ENCODE measurements at regions not wholly inside any gene's neighbourhood (a gene's known extent, or its start where the extent isn't known, plus 50 kb on each side); places are given as distances from the start of the nearest gene placed in this dataset.
A peak's percentile ranks its signal among the peaks of the same experiment; 100 is the strongest.

DNA sequence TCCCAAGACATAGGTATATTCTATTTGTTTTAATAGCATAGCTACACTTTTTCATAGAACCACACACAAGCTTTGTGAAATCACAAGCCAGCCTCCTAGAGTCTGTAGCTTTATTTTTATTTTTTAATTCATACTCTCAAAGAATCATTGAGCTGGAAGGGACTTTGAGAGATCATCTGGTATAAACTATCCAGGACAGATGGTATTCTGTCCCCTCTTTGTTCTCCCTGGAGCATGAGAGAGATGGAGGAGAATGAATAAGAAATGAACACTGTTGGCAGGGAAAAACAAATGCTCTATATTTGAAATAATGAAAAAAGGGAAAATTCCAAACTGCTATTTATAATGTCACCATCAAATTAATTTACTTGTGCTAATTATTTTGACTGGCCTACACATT is 338.7 kb upstream of the IL12A start:
- Mint-ChIP-seq H3K27me3 (peaks cover 13% of the 10 kb centered on the region), H3K4me3 (no peak overlapping the region), H3K4me1 (ENCODE audit: unreplicated experiment) (no peaks in the 10 kb centered on the region), H3K27ac (no peak overlapping the region), H3K9me3 (no peaks in the 10 kb centered on the region), H3K36me3 (no peaks in the 10 kb centered on the region)
- DNase-seq (ENCODE audit: extremely low spot score, unreplicated experiment): no peak
- TF ChIP-seq, protein P1, sequence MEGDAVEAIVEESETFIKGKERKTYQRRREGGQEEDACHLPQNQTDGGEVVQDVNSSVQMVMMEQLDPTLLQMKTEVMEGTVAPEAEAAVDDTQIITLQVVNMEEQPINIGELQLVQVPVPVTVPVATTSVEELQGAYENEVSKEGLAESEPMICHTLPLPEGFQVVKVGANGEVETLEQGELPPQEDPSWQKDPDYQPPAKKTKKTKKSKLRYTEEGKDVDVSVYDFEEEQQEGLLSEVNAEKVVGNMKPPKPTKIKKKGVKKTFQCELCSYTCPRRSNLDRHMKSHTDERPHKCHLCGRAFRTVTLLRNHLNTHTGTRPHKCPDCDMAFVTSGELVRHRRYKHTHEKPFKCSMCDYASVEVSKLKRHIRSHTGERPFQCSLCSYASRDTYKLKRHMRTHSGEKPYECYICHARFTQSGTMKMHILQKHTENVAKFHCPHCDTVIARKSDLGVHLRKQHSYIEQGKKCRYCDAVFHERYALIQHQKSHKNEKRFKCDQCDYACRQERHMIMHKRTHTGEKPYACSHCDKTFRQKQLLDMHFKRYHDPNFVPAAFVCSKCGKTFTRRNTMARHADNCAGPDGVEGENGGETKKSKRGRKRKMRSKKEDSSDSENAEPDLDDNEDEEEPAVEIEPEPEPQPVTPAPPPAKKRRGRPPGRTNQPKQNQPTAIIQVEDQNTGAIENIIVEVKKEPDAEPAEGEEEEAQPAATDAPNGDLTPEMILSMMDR (conservative IDR thresholded peaks at IDR 0.05): no peak

DNA sequence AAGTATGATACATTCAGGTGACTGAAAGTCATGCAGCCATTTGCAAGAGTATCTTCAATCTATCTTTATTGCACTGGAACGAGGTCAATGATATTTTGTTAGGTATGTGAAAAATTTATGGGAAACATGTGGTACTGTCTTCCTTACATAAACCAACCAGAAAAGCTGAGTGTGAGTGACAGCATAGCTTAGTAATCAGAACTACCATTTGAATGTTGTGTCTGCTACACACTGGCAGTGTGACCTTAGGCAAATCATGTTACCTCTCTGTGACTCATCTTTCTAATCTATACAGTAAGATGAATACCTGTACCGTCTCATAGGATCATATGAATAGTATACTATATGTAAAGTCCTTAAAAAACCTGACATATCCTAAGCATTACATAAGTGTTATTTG is 337.9 kb upstream of the IL12A start:
- no peaks in the 10 kb centered on the region for H3K36me3 Mint-ChIP-seq
- H3K27ac Mint-ChIP-seq: no peak overlapping the region
- TF ChIP-seq, protein P1 (conservative IDR thresholded peaks at IDR 0.05): no peak
- H3K27me3 Mint-ChIP-seq: peaks cover 5% of the 10 kb centered on the region
- DNase-seq (ENCODE audit: extremely low spot score, unreplicated experiment): no peak
- H3K4me3 Mint-ChIP-seq: no peak overlapping the region
- H3K4me1 Mint-ChIP-seq (ENCODE audit: unreplicated experiment): no peaks in the 10 kb centered on the region
- H3K9me3 Mint-ChIP-seq: peaks cover 4% of the 10 kb centered on the region

- Mint-ChIP-seq H3K36me3 (no peaks in the 10 kb centered on the region), H3K27ac (no peak overlapping the region), H3K9me3 (peaks cover 4% of the 10 kb centered on the region), H3K4me3 (no peak overlapping the region), H3K27me3 (no peaks in the 10 kb centered on the region), H3K4me1 (ENCODE audit: unreplicated experiment) (no peaks in the 10 kb centered on the region)
- DNase-seq (ENCODE audit: extremely low spot score, unreplicated experiment): no peak
- TF ChIP-seq, protein P1 (conservative IDR thresholded peaks at IDR 0.05): no peak
These were observed 336.2 kb upstream of the IL12A start for GRCh38 chr3:159652452-159652851.

DNA sequence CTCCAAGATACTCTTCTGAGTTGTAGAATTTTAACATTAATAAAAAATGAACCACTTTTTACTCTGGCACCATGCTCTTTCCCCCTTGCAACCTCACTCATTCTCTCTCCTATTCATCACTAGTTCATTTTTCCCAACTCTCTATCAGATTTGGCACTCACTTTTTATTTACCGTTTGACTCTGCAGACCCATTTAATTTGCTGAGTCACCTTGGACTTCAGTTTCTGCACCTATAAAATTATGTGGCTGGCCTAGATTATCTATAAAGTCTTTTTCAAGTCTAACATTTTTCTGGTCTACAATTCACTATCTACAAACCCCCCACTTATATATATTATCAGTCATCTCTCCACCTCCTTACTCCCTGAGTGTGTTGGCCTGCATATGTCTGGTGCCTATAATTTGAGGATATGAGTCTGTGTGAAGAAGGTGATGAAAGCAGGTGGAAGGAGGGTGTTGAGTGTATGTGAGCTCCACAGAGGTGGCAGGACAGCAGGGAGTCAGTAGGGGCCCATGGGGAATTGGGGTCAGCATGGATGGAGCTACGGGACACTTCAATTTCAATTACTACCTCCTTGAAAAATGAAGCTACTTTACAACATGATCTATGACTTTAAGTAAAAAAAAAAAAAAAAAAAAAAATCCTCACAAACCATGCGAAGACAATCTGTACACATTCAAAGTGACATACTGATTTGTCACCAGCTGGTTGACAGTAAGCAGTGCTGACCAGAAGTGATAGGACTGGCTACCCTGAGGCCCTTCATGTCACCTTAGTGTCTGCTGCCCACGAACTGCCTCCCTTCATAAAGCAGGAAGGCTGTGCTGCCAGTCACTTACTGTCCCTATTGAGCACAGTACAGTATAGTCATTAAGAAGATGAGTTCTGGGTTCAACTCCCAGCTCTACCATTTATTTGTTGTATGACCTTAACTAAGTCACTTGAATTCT is 334.2 kb upstream of the IL12A start:
- H3K27me3 Mint-ChIP-seq: peaks cover 10% of the 10 kb centered on the region
- no peak overlapping the region for H3K4me3 Mint-ChIP-seq

GRCh38 chr3:159655202-159655601 is 333.4 kb upstream of the IL12A start:
- H3K27ac Mint-ChIP-seq: no peak overlapping the region
- H3K36me3 Mint-ChIP-seq: no peaks in the 10 kb centered on the region
- no peaks in the 10 kb centered on the region for H3K4me1 Mint-ChIP-seq (ENCODE audit: unreplicated experiment)
- DNase-seq (ENCODE audit: extremely low spot score, unreplicated experiment): no peak
- peaks cover 4% of the 10 kb centered on the region for H3K9me3 Mint-ChIP-seq
- no peak overlapping the region for H3K4me3 Mint-ChIP-seq
- H3K27me3 Mint-ChIP-seq: peaks cover 10% of the 10 kb centered on the region
- TF ChIP-seq, protein P1 (conservative IDR thresholded peaks at IDR 0.05): no peak

More for the DNA sequence above, 334.2 kb upstream of the IL12A start:
- peak overlapping the region; percentile 40 for H3K27ac Mint-ChIP-seq
- no peak for DNase-seq (ENCODE audit: extremely low spot score, unreplicated experiment)
- TF ChIP-seq, protein P1 (conservative IDR thresholded peaks at IDR 0.05): no peak
- H3K36me3 Mint-ChIP-seq: no peaks in the 10 kb centered on the region
- no peaks in the 10 kb centered on the region for H3K4me1 Mint-ChIP-seq (ENCODE audit: unreplicated experiment)
- peaks cover 4% of the 10 kb centered on the region for H3K9me3 Mint-ChIP-seq
